C4-2B (cell line): ENCODE measurements at regions not wholly inside any gene's neighbourhood (a gene's known extent, or its start where the extent isn't known, plus 50 kb on each side); places are given as distances from the start of the nearest gene placed in this dataset.

Source experiments
- H3K27ac ChIP-seq: fragments of 450-650 bp; 2 replicates; pipeline ENCODE4 v1.5.1; 2017
- CTCF ChIP-seq: fragments of 450-650 bp; conservative IDR thresholded peaks from 2 replicates; pipeline ENCODE4 v1.5.1; 2017; ENCODE audit warnings: mild to moderate bottlenecking
- ZFX ChIP-seq: fragments of 450-650 bp; IDR thresholded peaks from 2 replicates; pipeline ENCODE4 v1.6.1; 2017

DNA sequence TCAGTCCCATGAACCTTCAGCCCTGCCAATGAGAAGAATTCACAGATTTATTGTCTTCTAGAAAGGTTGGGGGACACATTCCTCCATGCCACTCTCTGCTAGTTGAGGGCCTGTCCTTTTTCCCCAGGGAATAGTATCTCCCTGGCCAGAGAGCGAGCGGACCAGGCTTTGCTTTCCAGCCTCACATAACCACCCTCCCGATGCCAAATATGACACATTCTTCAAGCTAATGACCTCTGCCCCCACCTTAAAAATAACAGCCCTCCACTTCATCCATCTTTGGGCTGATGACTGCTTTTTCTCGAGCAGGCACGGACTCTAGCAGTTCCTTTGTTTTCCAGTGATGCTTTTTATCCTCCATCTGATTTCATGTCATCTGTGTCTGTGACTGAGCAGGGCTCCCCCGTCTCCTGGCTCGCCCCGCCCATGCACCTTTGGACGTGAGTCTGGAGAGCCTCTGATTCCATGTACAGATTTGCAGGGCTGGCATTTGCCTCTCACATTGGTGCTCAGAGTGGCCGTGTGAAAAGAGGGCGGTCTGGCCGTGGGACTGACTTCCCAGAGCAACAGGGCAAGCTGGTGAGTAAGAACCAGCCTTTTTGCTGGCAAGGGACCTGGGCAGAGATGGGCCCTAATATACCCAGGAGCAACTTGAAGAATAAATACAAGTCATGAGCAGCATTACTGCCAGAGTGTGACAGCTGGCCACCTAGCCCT is 279.8 kb downstream of the BCOR start:
- H3K27ac ChIP-seq, result no peak overlapping the region
- TF ChIP-seq ZFX, result no peak
- TF ChIP-seq CTCF, result no peak

DNA sequence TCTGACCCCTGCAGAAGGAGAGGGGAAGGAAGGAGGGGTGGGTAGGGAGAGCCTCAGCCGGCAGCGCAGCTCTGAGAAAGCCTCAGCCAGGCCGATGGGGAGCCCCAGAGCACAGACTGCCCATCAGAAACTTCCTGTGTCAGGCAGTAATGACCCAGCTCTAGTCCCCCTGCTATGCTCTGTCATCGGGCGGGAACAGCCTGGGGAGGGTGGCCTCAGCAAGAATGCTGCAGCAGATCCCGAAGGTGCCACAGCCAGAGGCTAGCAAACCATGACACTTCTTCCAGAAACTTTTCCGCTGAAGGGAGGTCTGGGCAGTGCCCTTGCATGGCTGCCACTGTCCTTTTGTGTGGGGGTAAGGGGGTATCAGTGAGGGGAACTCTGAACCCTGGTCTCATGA is 279.0 kb downstream of the BCOR start:
- no peak overlapping the region for H3K27ac ChIP-seq
- TF ChIP-seq ZFX, result no peak
- TF ChIP-seq CTCF, result no peak

DNA sequence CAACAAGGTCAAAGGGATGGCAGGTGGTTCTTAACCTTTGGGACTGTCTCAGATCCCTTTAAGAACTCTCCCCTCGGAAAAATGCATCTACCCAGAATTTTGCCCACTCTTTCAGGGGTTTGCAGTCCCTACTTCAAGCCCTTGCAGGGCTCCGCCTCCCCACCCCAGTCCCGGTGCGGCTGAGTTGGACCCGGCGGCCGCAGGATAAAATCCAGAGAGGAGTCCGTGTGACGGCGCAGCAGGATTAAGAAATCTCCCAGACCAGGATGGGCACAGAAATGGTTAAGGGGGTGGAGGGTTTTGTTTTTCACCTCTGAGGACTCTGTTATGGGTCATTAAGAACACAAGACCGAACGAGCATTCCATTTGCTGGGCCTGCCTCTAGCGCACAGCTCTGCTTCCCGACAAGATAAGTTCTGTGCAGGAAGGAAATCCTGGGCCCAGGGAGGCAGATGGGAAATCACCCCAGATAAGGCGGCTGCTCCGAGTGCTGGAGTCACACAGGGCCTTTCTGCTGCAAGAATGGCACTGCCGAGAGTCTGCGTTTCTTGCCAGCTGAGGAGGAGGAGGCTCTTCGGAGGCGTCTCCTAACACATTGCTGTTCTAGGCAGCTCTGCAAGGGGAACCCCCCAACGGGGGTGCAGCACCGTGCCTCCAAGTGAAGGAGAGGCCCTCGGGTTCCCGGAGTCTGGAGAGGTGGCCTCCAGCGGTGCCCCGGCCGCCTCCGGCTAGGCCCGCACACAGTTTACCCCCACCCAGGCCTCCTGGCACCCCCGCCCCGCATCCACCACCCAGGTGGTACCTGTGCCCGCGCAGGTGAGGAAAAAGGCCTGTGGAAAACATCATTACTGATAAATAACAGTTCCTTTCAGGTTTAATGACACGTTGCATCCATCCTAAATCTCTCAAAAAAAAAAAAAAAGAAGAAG is 277.6 kb downstream of the BCOR start:
- no peak overlapping the region for H3K27ac ChIP-seq
- TF ChIP-seq ZFX (no peak), CTCF (no peak)

DNA sequence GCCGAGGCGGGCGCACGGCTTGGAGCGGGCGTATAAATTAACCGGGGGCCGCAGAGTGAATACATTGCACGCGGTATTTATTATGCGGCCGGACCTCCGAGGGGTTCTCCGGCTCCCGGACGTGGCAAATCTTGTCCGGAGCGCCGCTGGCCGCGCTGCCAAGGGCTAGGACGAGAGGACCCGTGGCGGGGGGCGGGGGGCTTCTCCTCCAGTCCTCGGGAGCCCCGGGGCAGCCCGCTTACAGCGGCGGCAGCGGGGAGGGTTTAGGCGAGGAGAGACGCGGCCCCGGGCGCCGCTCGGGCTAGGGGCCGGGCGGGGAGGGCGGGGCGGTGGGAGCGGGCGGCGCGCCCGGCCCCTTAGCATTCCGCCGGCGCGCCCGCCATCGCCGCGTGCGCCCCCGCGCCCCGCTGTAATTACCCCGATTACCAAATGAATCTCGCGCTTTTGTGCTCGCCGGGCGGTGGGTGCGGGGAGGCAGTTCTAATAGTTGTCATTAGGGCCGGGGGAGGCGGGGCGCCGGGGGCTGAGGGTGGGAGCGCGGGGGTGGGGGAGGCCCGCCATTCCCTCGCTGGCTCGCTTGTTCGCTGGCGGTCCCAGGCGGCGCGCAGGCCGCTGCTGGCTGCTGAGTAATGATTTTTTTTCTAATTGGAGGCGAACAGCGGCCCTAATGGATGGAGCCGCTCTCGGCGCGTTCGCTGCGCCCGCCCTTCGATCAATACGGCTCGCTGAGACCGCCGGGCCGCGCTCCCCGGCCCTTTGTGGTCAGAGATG is 276.6 kb downstream of the BCOR start:
- no peak for TF ChIP-seq ZFX
- TF ChIP-seq CTCF, result no peak
- H3K27ac ChIP-seq, result no peak overlapping the region

- no peak overlapping the region for H3K27ac ChIP-seq
- TF ChIP-seq CTCF, result no peak
- TF ChIP-seq ZFX, result no peak
These were observed 276.1 kb downstream of the BCOR start for GRCh38 chrX:39821709-39822095.

DNA sequence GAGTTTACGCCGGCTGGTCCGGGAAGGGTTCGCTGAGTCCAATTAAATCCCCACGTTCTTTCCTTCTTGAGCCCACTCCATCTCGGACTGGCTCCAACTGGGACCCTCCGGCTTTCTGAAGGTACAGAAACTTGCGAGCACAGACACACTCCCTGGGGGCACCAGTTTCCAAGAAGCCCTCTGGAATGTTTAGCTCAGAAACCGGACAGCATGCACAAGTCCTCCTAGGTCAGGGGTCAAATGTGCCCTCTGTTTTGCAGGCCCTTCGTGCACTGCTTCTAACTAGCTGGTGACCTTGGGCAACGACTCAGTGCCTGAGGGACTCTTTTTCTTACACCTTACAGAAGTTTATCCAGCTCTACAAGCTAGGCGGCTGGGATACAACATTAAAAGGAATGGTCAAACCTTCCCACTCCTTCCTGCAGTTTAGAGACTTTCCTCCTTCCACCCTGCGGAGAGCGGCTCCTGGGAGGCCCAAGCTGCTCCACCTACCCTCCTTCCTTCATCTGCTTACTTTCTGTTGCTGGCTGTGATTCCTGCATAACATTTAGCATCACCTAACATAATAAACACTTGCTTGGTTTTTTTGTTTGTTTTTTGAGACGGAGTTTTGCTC is 275.5 kb downstream of the BCOR start:
- TF ChIP-seq CTCF (no peak), ZFX (no peak)
- H3K27ac ChIP-seq, result no peak overlapping the region
